ENCODE measurements at regions not wholly inside any gene's neighbourhood (a gene's known extent, or its start where the extent isn't known, plus 50 kb on each side); places are given as distances from the start of the nearest gene placed in this dataset.

- Mint-ChIP-seq H3K9me3 (no peaks in the 10 kb centered on the region), H3K4me1 (no peaks in the 10 kb centered on the region), H3K27me3 (ENCODE audit: insufficient read depth, low read depth, poor library complexity) (no peaks in the 10 kb centered on the region), H3K27ac (no peak overlapping the region), H3K4me3 (no peak overlapping the region), H3K36me3 (ENCODE audit: low read depth) (no peaks in the 10 kb centered on the region)
- H4K20me1 ChIP-seq (replicated peaks; ENCODE audit: insufficient read depth): no peaks in the 10 kb centered on the region
- H3K4me3 ChIP-seq: no peak overlapping the region
- no peak for TF ChIP-seq CTCF (conservative IDR thresholded peaks at IDR 0.05; ENCODE audit: low read depth in 2 of 2)
- no peak for TF ChIP-seq EZH2phosphoT487 (IDR thresholded peaks at IDR 0.05; ENCODE audit: unreplicated experiment)
- TF ChIP-seq REST (IDR thresholded peaks at IDR 0.05; ENCODE audit: unreplicated experiment): no peak
- no peak for TF ChIP-seq ETS1 (IDR thresholded peaks at IDR 0.05)
- no peak for TF ChIP-seq CREB1 (CRISPR knock-in tag; IDR thresholded peaks at IDR 0.05; ENCODE audit: low read depth)
- TF ChIP-seq EZH2 (IDR thresholded peaks at IDR 0.05; ENCODE audit: low read depth, unreplicated experiment): no peak
- TF ChIP-seq NANOG (IDR thresholded peaks at IDR 0.05; ENCODE audit: borderline replicate concordance): no peak
- TF ChIP-seq ZNF331 (CRISPR knock-in tag; IDR thresholded peaks at IDR 0.05; ENCODE audit: low read depth): no peak
- TF ChIP-seq STAT1 (IDR thresholded peaks at IDR 0.05; ENCODE audit: unreplicated experiment): no peak
- no peak for TF ChIP-seq POLR2AphosphoS5 (IDR thresholded peaks at IDR 0.05; ENCODE audit: low read depth)
- H3K9me2 ChIP-seq (ENCODE audit: insufficient read depth): no peaks in the 10 kb centered on the region
- H2AFZ ChIP-seq: no peak overlapping the region
- H3K4me1 ChIP-seq (ENCODE audit: insufficient read depth): no peaks in the 10 kb centered on the region
- DNase-seq (ENCODE audit: low spot score): no peak
- H3F3A ChIP-seq (replicated peaks; ENCODE audit: low read depth): no peaks in the 10 kb centered on the region
- ATAC-seq: no peak
- H3K27ac ChIP-seq (ENCODE audit: low read depth): no peak overlapping the region
- no peaks in the 10 kb centered on the region for H3K79me2 ChIP-seq (replicated peaks; ENCODE audit: insufficient read depth)
- H3K4me2 ChIP-seq: no peak overlapping the region
- H3K27me3 ChIP-seq (ENCODE audit: insufficient read depth): no peaks in the 10 kb centered on the region
- H3K36me3 ChIP-seq (ENCODE audit: insufficient read depth): no peaks in the 10 kb centered on the region
These were observed 1786.8 kb downstream of the SLITRK5 start for GRCh38 chr13:89457977-89458376.

- H3K27ac Mint-ChIP-seq: no peak overlapping the region
- TF ChIP-seq NANOG (IDR thresholded peaks at IDR 0.05; ENCODE audit: borderline replicate concordance) (no peak), EZH2 (IDR thresholded peaks at IDR 0.05; ENCODE audit: low read depth, unreplicated experiment) (no peak), REST (IDR thresholded peaks at IDR 0.05; ENCODE audit: unreplicated experiment) (no peak), ZNF331 (CRISPR knock-in tag; IDR thresholded peaks at IDR 0.05; ENCODE audit: low read depth) (no peak), ZNF114 (CRISPR knock-in tag; IDR thresholded peaks at IDR 0.05) (no peak), CREB1 (CRISPR knock-in tag; IDR thresholded peaks at IDR 0.05; ENCODE audit: low read depth) (no peak), ETS1 (IDR thresholded peaks at IDR 0.05) (no peak)
These were observed 1787.3 kb downstream of the SLITRK5 start for GRCh38 chr13:89458456-89458855.

More at GRCh38 chr13:89458456-89458855, 1787.3 kb downstream of the SLITRK5 start:
- Histone ChIP-seq H3K9me2 (ENCODE audit: insufficient read depth) (no peaks in the 10 kb centered on the region), H4K20me1 (replicated peaks; ENCODE audit: insufficient read depth) (no peaks in the 10 kb centered on the region), H3K27ac (ENCODE audit: low read depth) (no peak overlapping the region), H3K79me2 (replicated peaks; ENCODE audit: insufficient read depth) (no peaks in the 10 kb centered on the region), H3F3A (replicated peaks; ENCODE audit: low read depth) (no peaks in the 10 kb centered on the region), H3K27me3 (ENCODE audit: insufficient read depth) (no peaks in the 10 kb centered on the region), H3K4me1 (ENCODE audit: insufficient read depth) (no peaks in the 10 kb centered on the region), H3K4me2 (no peak overlapping the region), H3K4me3 (no peak overlapping the region), H2AFZ (no peak overlapping the region), H3K36me3 (ENCODE audit: insufficient read depth) (no peaks in the 10 kb centered on the region)
- no peak overlapping the region for H3K4me3 Mint-ChIP-seq
- no peaks in the 10 kb centered on the region for H3K27me3 Mint-ChIP-seq (ENCODE audit: insufficient read depth, low read depth, poor library complexity)
- H3K4me1 Mint-ChIP-seq: no peaks in the 10 kb centered on the region
- no peaks in the 10 kb centered on the region for H3K36me3 Mint-ChIP-seq (ENCODE audit: low read depth)
- ATAC-seq (no peak), DNase-seq (ENCODE audit: low spot score) (no peak)
- no peaks in the 10 kb centered on the region for H3K9me3 Mint-ChIP-seq

Measured in GM23338 (cell line).